Left lung (tissue), 4 donors: ENCODE measurements at regions not wholly inside any gene's neighbourhood (a gene's known extent, or its start where the extent isn't known, plus 50 kb on each side); places are given as distances from the start of the nearest gene placed in this dataset.
A peak's percentile ranks its signal among the peaks of the same experiment; 100 is the strongest.

Experiments used
- ATAC-seq: fragments of 200-7000 bp; cut with Tn5 transposase; one replicate; pipeline ENCODE4 v1.9.1; 2020; ENCODE audit warnings: moderate library complexity
- DNase-seq, 4 donors: peaks; one replicate each; pipeline ENCODE4 v3.0.0-alpha.2; 2013 to 2020
- H3K27ac ChIP-seq, 2 donors: fragments of 200-600 bp; sonication (generic) in 1 of 2; one replicate each; pipeline versions ENCODE4 v1.5.0 to v1.8.0; 2020 to 2021
- H3K27me3 ChIP-seq, 2 donors: fragments of 200-600 bp; sonication (generic) in 1 of 2; one replicate each; pipeline versions ENCODE4 v1.5.0 to v1.8.0; 2020 to 2021
- H3K36me3 ChIP-seq, 2 donors: fragments of 200-600 bp; sonication (generic) in 1 of 2; one replicate each; pipeline versions ENCODE4 v1.5.0 to v1.8.0; 2020 to 2021
- H3K4me1 ChIP-seq, 2 donors: fragments of 200-600 bp; one replicate each; pipeline ENCODE4 v1.8.0; 2021
- H3K4me3 ChIP-seq, 2 donors: fragments of 200-600 bp; sonication (generic) in 1 of 2; one replicate each; pipeline versions ENCODE4 v1.5.0 to v1.8.0; 2020 to 2021; ENCODE audit warnings: mild to moderate bottlenecking in 1 of 2
- H3K9me3 ChIP-seq, 2 donors: fragments of 200-600 bp; sonication (generic) in 1 of 2; one replicate each; pipeline versions ENCODE4 v1.5.0 to v1.8.0; 2020 to 2021
- CTCF ChIP-seq, 2 donors: fragments of 200-600 bp; sonication (generic) in 1 of 2; IDR thresholded peaks; one replicate each; pipeline versions ENCODE4 v1.5.0 to v1.8.0; 2021; ENCODE audit warnings: antibody characterized with exemption in 2 of 2
- intact Hi-C, 2 donors: fragments of 100-400 bp; cut with DNase I; formaldehyde crosslinking; loops; one replicate each; pipeline versions ENCODE4 v1.11.2 to v1.14.2; 2022
- donor health status: DM: no; HTN: yes; CAD: no.
- donor health status: DM: no; HTN: no; CAD: no.

DNA sequence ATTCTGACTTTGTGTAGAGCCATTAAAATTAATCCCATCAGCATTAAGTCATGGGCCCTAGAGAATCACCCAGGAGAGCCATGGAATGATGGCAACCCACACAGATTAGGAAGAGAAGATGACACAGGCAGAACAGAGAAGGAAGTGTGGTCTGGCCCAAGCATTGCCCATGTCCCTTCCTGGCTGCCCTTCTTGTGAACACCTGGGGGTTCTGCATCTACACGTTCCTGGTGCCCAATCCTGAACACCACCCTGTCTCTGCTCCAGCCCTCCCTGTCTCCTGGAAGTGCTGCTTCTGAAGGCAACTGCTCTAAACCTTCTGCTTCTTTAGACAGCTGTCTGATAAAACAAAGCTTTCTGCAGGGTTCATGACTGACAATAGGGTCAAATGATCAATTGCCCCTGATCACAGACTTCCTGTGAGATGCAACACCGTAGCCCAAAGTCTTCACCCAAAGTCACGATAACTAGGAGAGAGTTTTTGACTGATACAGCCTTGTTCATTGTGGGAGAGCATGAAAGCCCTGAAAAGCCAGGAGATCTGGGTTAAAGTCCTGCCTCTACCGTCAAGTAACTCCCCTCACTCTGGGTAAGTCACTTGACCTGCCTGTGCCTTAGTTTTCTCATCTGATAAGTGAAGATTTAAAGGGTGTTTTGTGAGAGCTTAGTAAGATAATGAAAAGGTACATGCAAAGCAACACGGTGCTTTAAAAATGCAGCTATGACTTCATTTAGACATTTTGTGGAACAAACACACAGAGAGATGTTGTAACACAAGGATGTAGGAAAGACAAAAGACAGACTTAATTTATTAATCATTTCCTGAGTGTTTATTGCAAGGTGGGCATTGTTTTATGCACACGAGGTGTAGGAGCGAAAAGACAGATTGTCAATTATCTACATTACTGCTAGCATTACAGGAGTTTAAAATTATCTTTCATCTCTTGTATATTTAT is 291.2 kb upstream of the STXBP5 start:
- DNase-seq (no peak), ATAC-seq (no peak)
- intact Hi-C loops, result no loop called here
- H3K27me3 ChIP-seq, result no peaks in the 10 kb centered on the region
- no peak for TF ChIP-seq CTCF (IDR thresholded peaks at IDR 0.05)
- H3K36me3 ChIP-seq, result no peaks in the 10 kb centered on the region
- H3K4me1 ChIP-seq, result peaks cover 15 to 40% of the 10 kb centered on the region in 2 donors
- H3K9me3 ChIP-seq, result no peaks in the 10 kb centered on the region
- peak overlapping the region in 1 of 2 donors; percentile 80 for H3K27ac ChIP-seq
- H3K4me3 ChIP-seq, result no peak overlapping the region

GRCh38 chr6:146913842-146914488 is 290.3 kb upstream of the STXBP5 start:
- Histone ChIP-seq H3K36me3 (no peaks in the 10 kb centered on the region), H3K27ac (peak overlapping the region; percentile 80), H3K4me3 (peak overlapping the region in 1 of 2 donors; percentile 8), H3K9me3 (no peaks in the 10 kb centered on the region), H3K4me1 (peaks cover 15 to 40% of the 10 kb centered on the region in 2 donors), H3K27me3 (no peaks in the 10 kb centered on the region)
- peak; percentile 94 for ATAC-seq
- intact Hi-C loops, result no loop called here
- peak in 3 of 4 donors; percentile 76 to 86 (median 84) for DNase-seq
- TF ChIP-seq CTCF (IDR thresholded peaks at IDR 0.05), result no peak

- TF ChIP-seq CTCF (IDR thresholded peaks at IDR 0.05), result no peak
- no peaks in the 10 kb centered on the region for H3K27me3 ChIP-seq
- peak overlapping the region in 1 of 2 donors; percentile 8 for H3K4me3 ChIP-seq
- peak in 3 of 4 donors; percentile 38 to 75 (median 56) for DNase-seq
- intact Hi-C loops, result no loop called here
- H3K27ac ChIP-seq, result peak overlapping the region; percentile 80
- H3K36me3 ChIP-seq, result no peaks in the 10 kb centered on the region
- H3K9me3 ChIP-seq, result no peaks in the 10 kb centered on the region
- ATAC-seq, result peak; percentile 67
- H3K4me1 ChIP-seq, result peaks cover 15 to 40% of the 10 kb centered on the region in 2 donors
Measured at GRCh38 chr6:146914489-146915483, 289.4 kb upstream of the STXBP5 start.

DNA sequence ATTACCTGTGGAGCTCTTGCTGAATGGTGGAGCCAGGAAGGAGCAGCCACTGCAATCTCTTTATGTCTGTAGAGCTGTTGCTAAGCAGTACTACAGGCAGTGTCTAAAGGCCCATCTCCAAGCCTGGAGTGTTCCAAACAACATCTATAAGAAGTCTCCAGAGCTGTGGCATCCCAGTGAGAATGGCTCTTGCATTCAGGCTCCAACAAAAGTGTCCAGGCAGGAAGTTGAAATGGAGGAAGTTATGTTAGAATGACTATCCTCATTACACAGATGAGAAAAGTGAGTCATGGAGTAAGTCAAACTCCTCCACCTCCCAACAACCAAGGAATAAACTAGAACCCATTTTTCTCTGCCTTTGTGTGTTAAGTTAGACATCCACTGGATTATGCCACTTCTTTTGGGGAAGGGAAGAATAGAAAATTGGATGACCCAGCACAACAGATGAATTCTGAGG is 288.5 kb upstream of the STXBP5 start:
- H3K9me3 ChIP-seq, result no peaks in the 10 kb centered on the region
- peaks cover 15 to 40% of the 10 kb centered on the region in 2 donors for H3K4me1 ChIP-seq
- no peaks in the 10 kb centered on the region for H3K36me3 ChIP-seq
- peak overlapping the region; percentile 80 for H3K27ac ChIP-seq
- TF ChIP-seq CTCF (IDR thresholded peaks at IDR 0.05), result no peak
- ATAC-seq (peak; percentile 5), DNase-seq (no peak)
- no peak overlapping the region for H3K4me3 ChIP-seq
- intact Hi-C loops, result no loop called here
- no peaks in the 10 kb centered on the region for H3K27me3 ChIP-seq
